ENCODE measurements at regions not wholly inside any gene's neighbourhood (a gene's known extent, or its start where the extent isn't known, plus 50 kb on each side); places are given as distances from the start of the nearest gene placed in this dataset.
A peak's percentile ranks its signal among the peaks of the same experiment; 100 is the strongest.

DNA sequence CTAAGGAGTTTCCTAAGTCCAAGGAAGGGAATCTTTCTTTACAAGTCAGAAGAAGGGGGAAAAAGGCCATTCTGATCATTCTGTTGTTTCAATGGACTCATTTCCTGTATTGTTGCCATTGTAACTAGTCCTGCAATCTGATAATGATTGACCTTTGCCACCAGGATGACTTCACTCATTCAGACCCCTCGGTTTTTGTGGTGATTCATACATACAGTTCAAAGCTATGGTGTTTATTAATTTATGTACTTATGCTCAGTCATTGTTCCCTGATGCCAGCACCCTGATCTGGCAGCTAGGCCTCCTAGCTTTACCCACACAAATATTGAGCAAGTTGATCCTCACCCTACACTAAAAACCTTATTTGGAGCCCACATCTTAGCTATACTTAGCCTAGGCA, 57.6 kb upstream of the ZNF519 start:
- DNase-seq (ENCODE audit: low read depth) = peak; percentile 0

DNA sequence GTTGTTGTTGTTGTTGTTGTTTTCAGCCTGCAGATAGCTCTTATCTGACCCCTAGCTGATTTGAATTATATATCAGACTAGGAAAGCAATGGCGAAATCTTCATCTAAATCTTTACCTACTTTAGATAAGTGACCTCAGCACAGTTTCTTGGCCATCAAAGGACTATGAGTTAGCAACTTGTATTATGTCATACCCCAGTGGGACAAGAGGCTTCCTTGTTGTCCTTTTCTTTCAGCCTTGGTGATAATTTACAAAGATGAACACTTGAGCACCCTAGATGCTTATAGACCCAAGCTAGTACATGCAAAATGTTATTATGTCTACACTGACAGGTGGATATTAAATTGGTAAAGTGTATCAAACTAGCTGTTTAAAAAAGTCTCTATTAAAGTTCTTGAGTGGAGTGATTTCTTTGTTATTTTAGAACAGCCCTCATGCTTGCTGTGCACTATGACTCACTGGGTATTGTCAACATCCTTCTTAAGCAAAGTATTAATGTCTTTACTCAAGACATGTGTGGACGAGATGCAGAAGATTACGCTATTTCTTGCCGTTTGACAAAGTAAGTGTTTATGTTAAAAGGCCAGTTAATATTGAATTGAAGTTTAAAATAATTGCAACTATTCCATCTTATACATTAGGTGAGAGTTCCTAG, 56.6 kb upstream of the ZNF519 start:
- DNase-seq (ENCODE audit: low read depth) = peak; percentile 6

All from amniotic epithelial cell (primary cell).